Hindlimb muscle (tissue), 1 donor: ENCODE measurements at regions not wholly inside any gene's neighbourhood (a gene's known extent, or its start where the extent isn't known, plus 50 kb on each side); places are given as distances from the start of the nearest gene placed in this dataset.

Source experiments
- DNase-seq: peaks from one replicate; pipeline ENCODE4 v3.0.0-alpha.2; 2013

DNA sequence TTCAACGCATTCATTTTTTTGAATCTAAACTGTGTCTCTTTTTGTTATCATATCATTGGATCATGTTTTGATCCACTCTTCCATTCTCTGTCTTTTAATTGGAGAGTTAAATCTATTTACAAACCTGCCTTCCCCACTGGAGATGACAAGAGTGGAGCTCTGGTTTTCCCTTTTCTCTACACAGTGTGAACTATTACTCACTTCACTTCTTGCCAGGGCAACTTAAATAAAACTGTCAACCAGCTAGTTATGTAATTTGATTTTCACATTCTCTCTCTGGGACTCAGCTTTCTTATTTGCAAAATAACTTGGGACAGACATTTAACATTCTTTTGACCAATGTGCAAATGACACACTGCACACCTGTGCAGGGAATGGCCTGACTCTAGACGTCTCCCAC is 230.8 kb upstream of the CST7 start:
- no peak for DNase-seq

- no peak for DNase-seq
Observed at GRCh38 chr20:24718696-24719095, 230.4 kb upstream of the CST7 start.

GRCh38 chr20:24720957-24721356 is 228.1 kb upstream of the CST7 start:
- no peak for DNase-seq

- no peak for DNase-seq
Observed at GRCh38 chr20:24721891-24722568, 227.0 kb upstream of the CST7 start.

DNA sequence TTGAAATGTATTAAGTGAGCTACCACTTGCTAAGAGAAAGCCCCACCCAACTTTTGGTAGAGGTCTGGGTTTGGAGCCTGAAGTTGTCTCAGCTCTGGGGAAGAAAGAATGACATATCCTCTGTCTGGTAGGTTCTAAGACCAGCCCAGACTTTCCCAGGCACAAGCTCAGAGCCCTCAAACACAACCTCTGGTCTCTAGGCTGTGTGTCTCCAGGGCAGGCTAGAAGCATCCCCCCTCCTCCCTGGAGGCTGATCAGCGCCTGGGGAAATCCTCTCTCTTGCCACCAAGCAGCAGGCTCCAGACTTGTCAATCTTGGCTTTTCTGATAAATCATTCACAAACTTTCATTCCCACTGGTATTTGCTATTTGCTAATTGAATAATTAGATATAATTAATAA is 226.5 kb upstream of the CST7 start:
- no peak for DNase-seq

DNA sequence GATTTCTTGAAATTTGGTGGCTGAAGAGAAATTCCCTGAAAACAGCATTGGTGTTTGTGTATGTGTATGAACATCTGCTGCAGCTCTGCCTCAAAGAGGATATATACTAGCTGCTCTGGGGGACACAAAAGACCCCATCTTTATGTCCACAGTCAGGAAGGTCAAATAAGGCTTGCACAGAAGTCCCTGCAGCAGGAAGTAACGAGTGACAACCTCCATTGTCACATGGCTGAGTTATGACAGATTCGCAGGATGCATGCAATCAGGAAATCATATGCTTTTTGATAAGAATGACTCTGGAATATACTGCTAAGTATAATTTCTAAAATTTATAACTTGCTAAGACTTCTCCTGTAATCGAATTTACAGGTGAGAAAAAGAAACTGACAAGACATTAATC is 225.9 kb upstream of the CST7 start:
- no peak for DNase-seq

GRCh38 chr20:24723647-24724352 is 225.3 kb upstream of the CST7 start:
- DNase-seq: no peak

GRCh38 chr20:24724982-24725533 is 224.0 kb upstream of the CST7 start:
- no peak for DNase-seq

DNA sequence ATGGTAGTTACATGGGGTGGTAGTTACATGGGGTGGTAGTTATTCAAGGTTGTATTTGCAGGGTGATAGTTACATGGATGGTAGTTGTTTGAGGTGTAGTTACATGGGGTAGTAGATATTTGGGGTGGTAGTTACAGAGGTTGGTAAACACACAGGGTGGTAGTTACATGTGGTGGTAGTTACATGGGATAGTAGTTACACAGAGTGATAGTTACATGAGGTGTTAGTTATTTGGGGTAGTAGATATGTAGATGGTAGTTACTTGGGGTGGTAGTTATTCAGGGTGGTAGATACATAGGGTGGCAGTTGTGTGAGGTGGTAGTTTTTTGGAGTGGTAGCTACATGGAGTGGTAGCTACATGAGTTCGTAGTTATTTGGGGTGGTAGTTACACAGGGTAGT is 221.3 kb upstream of the CST7 start:
- no peak for DNase-seq

GRCh38 chr20:24729896-24730605 is 219.0 kb upstream of the CST7 start:
- no peak for DNase-seq

DNA sequence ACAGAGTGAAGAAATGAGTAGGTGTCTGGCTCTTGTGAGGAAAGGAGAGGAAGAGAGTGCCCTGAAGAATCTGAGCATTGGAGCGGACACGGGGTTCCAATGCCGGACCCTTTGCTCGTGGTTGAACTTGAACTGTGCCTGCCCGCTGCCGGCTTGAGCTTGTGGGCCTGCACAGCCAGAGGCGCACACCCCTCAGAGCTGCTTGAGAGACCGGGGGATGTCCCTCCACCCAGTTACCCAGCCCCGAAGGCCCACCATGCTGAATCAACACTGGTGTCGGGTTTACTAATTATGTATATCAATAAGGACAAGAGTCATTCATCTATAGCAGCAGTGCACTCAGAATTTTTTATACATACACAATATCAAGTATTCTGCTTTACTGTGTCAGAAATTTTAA is 218.3 kb upstream of the CST7 start:
- DNase-seq: no peak

GRCh38 chr20:24731312-24731711 is 217.8 kb upstream of the CST7 start:
- no peak for DNase-seq

- no peak for DNase-seq
Observed at GRCh38 chr20:24732076-24732475, 217.0 kb upstream of the CST7 start.

- no peak for DNase-seq
Observed at GRCh38 chr20:24732599-24732998, 216.5 kb upstream of the CST7 start.

GRCh38 chr20:24733416-24733815 is 215.7 kb upstream of the CST7 start:
- no peak for DNase-seq

DNA sequence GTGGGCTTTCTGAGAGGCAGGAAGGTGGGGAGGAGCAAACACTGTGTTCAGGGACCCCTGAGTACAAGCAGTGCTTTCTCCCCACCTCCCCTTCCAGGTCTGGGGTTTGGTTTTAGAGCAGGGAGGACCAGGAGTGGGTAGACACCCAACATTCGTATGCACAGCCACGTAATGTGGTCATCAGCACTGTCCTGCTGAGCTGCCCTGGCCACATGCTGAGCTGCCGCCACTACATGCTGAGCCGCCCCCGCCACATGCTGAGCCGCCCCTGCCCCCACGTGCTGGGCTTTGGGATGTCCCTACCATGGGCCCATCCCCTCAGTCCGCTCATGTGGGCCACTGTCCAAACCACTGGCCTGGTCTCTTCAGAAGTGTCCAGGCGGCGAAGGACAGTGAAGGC is 214.9 kb upstream of the CST7 start:
- no peak for DNase-seq

GRCh38 chr20:24735263-24735662 is 213.8 kb upstream of the CST7 start:
- DNase-seq: no peak

DNA sequence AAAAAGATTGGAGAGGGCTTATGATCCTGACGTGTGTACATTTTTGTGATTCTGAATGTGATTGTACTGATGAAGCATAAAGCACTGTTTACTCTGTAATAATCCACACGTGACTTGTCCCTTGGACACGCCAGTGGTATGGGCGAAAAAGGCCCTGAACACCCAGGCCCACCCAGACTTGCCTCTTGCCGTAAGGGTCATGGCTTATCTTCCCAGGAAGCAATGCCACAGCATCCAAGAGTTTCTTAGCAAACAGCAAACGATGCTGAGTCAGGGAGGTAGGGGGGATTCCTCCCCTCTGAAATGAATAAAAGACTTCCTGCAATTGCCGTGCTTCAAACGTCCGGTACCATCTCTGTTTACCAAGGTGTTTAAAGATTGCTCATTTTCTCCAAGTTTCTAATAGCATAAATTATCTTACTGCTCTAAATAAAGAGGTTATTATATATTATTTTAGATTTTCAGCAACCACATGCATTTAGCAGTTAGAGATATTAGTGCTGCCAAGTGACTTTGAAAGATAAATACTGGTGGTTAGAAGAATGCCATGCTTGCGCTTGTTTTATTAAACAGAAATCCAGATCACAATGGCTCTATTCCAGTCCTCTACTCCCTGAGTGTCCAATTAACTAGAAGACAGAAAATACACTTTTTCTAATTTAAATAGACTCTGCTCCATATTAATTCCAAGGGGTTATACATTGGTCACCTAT is 212.8 kb upstream of the CST7 start:
- no peak for DNase-seq

DNA sequence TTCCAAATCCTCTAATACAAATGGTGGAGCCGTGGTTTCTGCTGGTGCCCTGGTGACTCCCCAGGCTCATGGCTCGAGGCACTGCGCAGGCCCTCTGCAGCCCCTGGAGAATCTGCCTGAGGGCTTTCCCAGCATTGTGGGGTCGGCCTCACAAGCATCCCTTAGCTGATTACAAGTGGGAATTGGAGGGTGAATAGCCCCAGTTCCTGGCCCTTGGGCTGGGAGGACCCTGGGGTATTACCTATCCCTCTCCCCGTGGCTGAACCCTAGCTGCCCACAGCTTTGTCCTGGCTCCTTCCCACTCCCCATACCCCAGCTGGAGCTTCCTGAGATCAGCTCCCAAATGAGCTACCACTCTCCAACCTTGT is 212.2 kb upstream of the CST7 start:
- no peak for DNase-seq

- DNase-seq: no peak
Observed at GRCh38 chr20:24737212-24737850, 211.7 kb upstream of the CST7 start.

DNA sequence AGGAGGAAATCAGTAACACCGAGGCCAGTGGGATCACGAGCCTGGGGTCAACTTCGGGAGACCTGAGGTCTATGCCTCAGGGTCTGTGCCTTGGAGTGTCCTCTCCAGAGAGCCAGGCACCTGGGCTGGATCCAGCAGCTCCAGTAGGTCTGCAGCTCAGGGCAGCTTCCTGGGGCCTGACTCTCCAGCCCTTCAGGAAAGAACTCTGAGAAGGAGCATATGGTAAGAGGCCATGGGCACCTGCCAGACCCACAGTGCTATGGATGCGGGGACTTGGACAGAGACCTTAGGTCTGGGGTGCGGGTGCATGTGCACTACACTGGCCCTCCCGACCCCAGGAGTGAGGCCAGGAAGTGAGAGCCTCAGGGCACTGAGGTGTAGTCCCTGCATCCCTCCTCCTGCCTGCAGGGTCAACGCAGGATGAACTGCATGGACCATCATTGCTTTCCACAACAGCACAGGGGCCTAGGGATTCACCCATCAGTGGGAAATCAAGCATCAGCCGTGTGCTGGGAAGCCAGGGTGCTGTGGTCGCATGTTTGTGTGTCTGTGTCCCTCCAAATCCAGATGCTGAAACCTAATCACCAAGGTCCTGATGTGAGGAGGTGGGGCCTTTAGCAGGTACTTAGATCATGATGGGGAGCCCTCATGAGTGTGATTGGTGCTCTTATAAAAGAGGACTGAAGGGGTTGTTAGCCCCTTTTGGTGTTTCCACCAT is 210.9 kb upstream of the CST7 start:
- no peak for DNase-seq
